Neural progenitor cell (in vitro differentiated cells): ENCODE measurements at regions not wholly inside any gene's neighbourhood (a gene's known extent, or its start where the extent isn't known, plus 50 kb on each side); places are given as distances from the start of the nearest gene placed in this dataset.

Source experiments
- DNase-seq: peaks from one replicate; pipeline ENCODE4 v3.0.0-alpha.2; 2016; ENCODE audit warnings: low spot score
- H2AFZ ChIP-seq: fragments of 200-600 bp; sonication (generic); replicated peaks from 2 replicates; pipeline ENCODE4 v1.6.1; 2016; ENCODE audit warnings: antibody characterized with exemption
- H3F3A ChIP-seq: fragments of 200-600 bp; sonication (generic); 2 replicates; pipeline ENCODE4 v1.6.1; 2016; ENCODE audit warnings: antibody characterized with exemption, low read depth
- H3K27ac ChIP-seq: fragments of 200-600 bp; sonication (generic); 2 replicates; pipeline ENCODE4 v1.5.1; 2016; ENCODE audit warnings: mild to moderate bottlenecking
- H3K27me3 ChIP-seq: fragments of 200-600 bp; sonication (generic); 2 replicates; pipeline ENCODE4 v1.6.1; 2016; ENCODE audit warnings: mild to moderate bottlenecking, moderate library complexity
- H3K36me3 ChIP-seq: fragments of 200-600 bp; sonication (generic); 2 replicates; pipeline ENCODE4 v1.5.1; 2016
- H3K4me1 ChIP-seq: fragments of 200-600 bp; sonication (generic); 2 replicates; pipeline ENCODE4 v1.6.1; 2016; ENCODE audit warnings: mixed run types
- H3K4me2 ChIP-seq: fragments of 200-600 bp; sonication (generic); 2 replicates; pipeline ENCODE4 v1.6.1; 2016
- H3K4me3 ChIP-seq: fragments of 200-600 bp; sonication (generic); 2 replicates; pipeline ENCODE4 v1.5.1; 2016
- H3K79me2 ChIP-seq: fragments of 200-600 bp; sonication (generic); 2 replicates; pipeline ENCODE4 v1.6.1; 2016; ENCODE audit warnings: low read depth
- H3K9ac ChIP-seq: fragments of 200-600 bp; sonication (generic); 2 replicates; pipeline ENCODE4 v1.6.1; 2016
- H3K9me3 ChIP-seq: fragments of 200-600 bp; sonication (generic); 2 replicates; pipeline ENCODE4 v1.5.1; 2016; ENCODE audit warnings: low read depth
- H4K20me1 ChIP-seq: fragments of 200-600 bp; sonication (generic); 2 replicates; pipeline ENCODE4 v1.6.1; 2016; ENCODE audit warnings: low read depth
- H3K27ac Mint-ChIP-seq: 3 replicates; pipeline ENCODE4 v1.8.0; 2021; ENCODE audit warnings: mixed read lengths
- H3K27me3 Mint-ChIP-seq: 2 replicates; pipeline ENCODE4 v1.8.0; 2022; ENCODE audit warnings: low read depth, mild to moderate bottlenecking, inconsistent platforms, moderate library complexity, mixed read lengths; ENCODE audit not compliant: insufficient read depth
- H3K36me3 Mint-ChIP-seq: 3 replicates; pipeline ENCODE4 v1.8.0; 2021; ENCODE audit warnings: mixed read lengths
- H3K4me1 Mint-ChIP-seq: 3 replicates; pipeline ENCODE4 v1.8.0; 2021; ENCODE audit warnings: mixed read lengths
- H3K4me3 Mint-ChIP-seq: 3 replicates; pipeline ENCODE4 v1.8.0; 2021; ENCODE audit warnings: mild to moderate bottlenecking, moderate library complexity, mixed read lengths
- H3K9me3 Mint-ChIP-seq: 3 replicates; pipeline ENCODE4 v1.8.0; 2020; ENCODE audit warnings: mixed read lengths
- CTCF ChIP-seq: fragments of 200-600 bp; sonication (generic); IDR thresholded peaks from 2 replicates; pipeline ENCODE4 v1.5.1; 2017; ENCODE audit warnings: antibody characterized with exemption, mild to moderate bottlenecking
- EZH2 ChIP-seq: fragments of 200-600 bp; sonication (generic); IDR thresholded peaks from 2 replicates; pipeline ENCODE4 v1.6.1; 2017; ENCODE audit warnings: antibody characterized with exemption, mild to moderate bottlenecking, moderate library complexity
- EZH2phosphoT487 ChIP-seq: fragments of 200-600 bp; sonication (generic); IDR thresholded peaks from 2 replicates; pipeline ENCODE4 v1.6.1; 2017; ENCODE audit warnings: antibody characterized with exemption

GRCh38 chr7:118005026-118005425, 131.8 kb upstream of the CTTNBP2 start:
- Histone ChIP-seq H2AFZ (no peak overlapping the region), H3K4me3 (no peak overlapping the region), H3K4me1 (peaks cover 23% of the 10 kb centered on the region), H3F3A (peaks cover 11% of the 10 kb centered on the region), H3K79me2 (no peaks in the 10 kb centered on the region), H4K20me1 (no peaks in the 10 kb centered on the region), H3K27me3 (no peaks in the 10 kb centered on the region), H3K4me2 (peak overlapping the region; percentile 57), H3K9ac (no peak overlapping the region), H3K27ac (no peak overlapping the region), H3K9me3 (no peaks in the 10 kb centered on the region), H3K36me3 (no peaks in the 10 kb centered on the region)
- Mint-ChIP-seq H3K27me3 (peaks cover 3% of the 10 kb centered on the region), H3K27ac (peak overlapping the region; percentile 40), H3K9me3 (no peaks in the 10 kb centered on the region), H3K36me3 (no peaks in the 10 kb centered on the region), H3K4me3 (no peak overlapping the region), H3K4me1 (peaks cover 11% of the 10 kb centered on the region)
- peak; percentile 85 for DNase-seq
- no peak for TF ChIP-seq EZH2
- no peak for TF ChIP-seq EZH2phosphoT487
- TF ChIP-seq CTCF, result no peak

DNA sequence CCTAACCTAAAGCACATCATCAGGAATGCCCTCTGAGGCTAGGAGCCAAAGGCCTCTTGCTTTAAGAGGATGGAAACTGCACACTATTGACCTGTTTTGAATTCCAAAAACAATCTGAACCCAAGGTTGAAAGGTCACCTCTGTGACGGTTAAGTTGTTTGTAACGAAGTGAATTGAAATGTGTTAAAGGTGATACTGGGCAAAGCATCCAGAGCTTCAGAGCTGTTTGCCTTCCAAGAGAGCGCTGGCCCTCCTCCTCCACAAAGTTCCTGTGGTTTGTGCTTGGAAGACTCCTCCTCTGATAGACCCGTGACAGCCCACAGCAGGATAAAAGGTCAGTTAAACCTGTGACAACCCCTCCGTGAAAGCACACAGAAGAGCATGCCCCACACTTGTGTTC, 133.7 kb upstream of the CTTNBP2 start:
- Histone ChIP-seq H2AFZ (no peak overlapping the region), H4K20me1 (no peaks in the 10 kb centered on the region), H3K9ac (no peak overlapping the region), H3K27ac (no peak overlapping the region), H3K9me3 (no peaks in the 10 kb centered on the region), H3K4me1 (peaks cover 23% of the 10 kb centered on the region), H3K27me3 (no peaks in the 10 kb centered on the region), H3K36me3 (no peaks in the 10 kb centered on the region), H3F3A (peaks cover 11% of the 10 kb centered on the region), H3K79me2 (no peaks in the 10 kb centered on the region), H3K4me2 (no peak overlapping the region), H3K4me3 (no peak overlapping the region)
- H3K4me3 Mint-ChIP-seq, result no peak overlapping the region
- no peak overlapping the region for H3K27ac Mint-ChIP-seq
- DNase-seq, result no peak
- TF ChIP-seq EZH2phosphoT487, result no peak
- TF ChIP-seq EZH2, result no peak
- no peak for TF ChIP-seq CTCF
- no peaks in the 10 kb centered on the region for H3K36me3 Mint-ChIP-seq
- H3K4me1 Mint-ChIP-seq, result peaks cover 11% of the 10 kb centered on the region
- H3K9me3 Mint-ChIP-seq, result no peaks in the 10 kb centered on the region
- H3K27me3 Mint-ChIP-seq, result peaks cover 3% of the 10 kb centered on the region

DNA sequence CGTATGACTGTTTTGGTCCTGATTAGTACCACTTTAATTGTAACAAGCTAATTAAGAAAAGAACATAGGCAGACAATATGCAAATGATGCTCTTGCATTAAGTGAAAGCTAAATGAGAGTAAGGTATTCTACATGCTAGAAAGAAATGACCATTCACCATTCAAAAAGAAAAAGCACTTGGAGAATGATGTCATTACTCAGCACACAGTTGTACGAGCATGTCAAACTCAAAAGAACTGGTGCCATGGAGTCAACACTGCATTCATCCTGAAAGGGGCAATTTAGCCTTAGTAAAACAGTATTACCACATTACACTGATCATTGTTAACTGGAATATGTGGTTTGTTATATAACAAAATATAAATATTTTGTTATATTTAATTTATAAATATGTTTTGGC, 136.2 kb upstream of the CTTNBP2 start:
- Histone ChIP-seq H3K9ac (no peak overlapping the region), H3K4me1 (peaks cover 12% of the 10 kb centered on the region), H3F3A (peaks cover 11% of the 10 kb centered on the region), H4K20me1 (no peaks in the 10 kb centered on the region), H2AFZ (no peak overlapping the region), H3K27me3 (no peaks in the 10 kb centered on the region), H3K9me3 (no peaks in the 10 kb centered on the region), H3K27ac (no peak overlapping the region), H3K79me2 (no peaks in the 10 kb centered on the region), H3K4me2 (no peak overlapping the region), H3K36me3 (no peaks in the 10 kb centered on the region), H3K4me3 (no peak overlapping the region)
- DNase-seq, result no peak
- no peak overlapping the region for H3K27ac Mint-ChIP-seq
- no peaks in the 10 kb centered on the region for H3K36me3 Mint-ChIP-seq
- peaks cover 7% of the 10 kb centered on the region for H3K4me1 Mint-ChIP-seq
- H3K9me3 Mint-ChIP-seq, result no peaks in the 10 kb centered on the region
- H3K4me3 Mint-ChIP-seq, result no peak overlapping the region
- TF ChIP-seq EZH2, result no peak
- no peak for TF ChIP-seq EZH2phosphoT487
- no peak for TF ChIP-seq CTCF
- no peaks in the 10 kb centered on the region for H3K27me3 Mint-ChIP-seq

GRCh38 chr7:118011652-118012051, 138.4 kb upstream of the CTTNBP2 start:
- Histone ChIP-seq H3K9me3 (no peaks in the 10 kb centered on the region), H4K20me1 (no peaks in the 10 kb centered on the region), H3K79me2 (no peaks in the 10 kb centered on the region), H3K27me3 (no peaks in the 10 kb centered on the region), H3K9ac (no peak overlapping the region), H2AFZ (no peak overlapping the region), H3K27ac (no peak overlapping the region), H3K4me2 (no peak overlapping the region), H3K36me3 (no peaks in the 10 kb centered on the region), H3K4me3 (no peak overlapping the region), H3K4me1 (no peaks in the 10 kb centered on the region), H3F3A (no peaks in the 10 kb centered on the region)
- no peak overlapping the region for H3K4me3 Mint-ChIP-seq
- no peaks in the 10 kb centered on the region for H3K9me3 Mint-ChIP-seq
- H3K4me1 Mint-ChIP-seq, result peaks cover 2% of the 10 kb centered on the region
- H3K27me3 Mint-ChIP-seq, result no peaks in the 10 kb centered on the region
- TF ChIP-seq EZH2 (no peak), EZH2phosphoT487 (no peak), CTCF (no peak)
- DNase-seq, result no peak
- H3K36me3 Mint-ChIP-seq, result no peaks in the 10 kb centered on the region
- H3K27ac Mint-ChIP-seq, result no peak overlapping the region
